ENCODE measurements at regions not wholly inside any gene's neighbourhood (a gene's known extent, or its start where the extent isn't known, plus 50 kb on each side); places are given as distances from the start of the nearest gene placed in this dataset.

DNA sequence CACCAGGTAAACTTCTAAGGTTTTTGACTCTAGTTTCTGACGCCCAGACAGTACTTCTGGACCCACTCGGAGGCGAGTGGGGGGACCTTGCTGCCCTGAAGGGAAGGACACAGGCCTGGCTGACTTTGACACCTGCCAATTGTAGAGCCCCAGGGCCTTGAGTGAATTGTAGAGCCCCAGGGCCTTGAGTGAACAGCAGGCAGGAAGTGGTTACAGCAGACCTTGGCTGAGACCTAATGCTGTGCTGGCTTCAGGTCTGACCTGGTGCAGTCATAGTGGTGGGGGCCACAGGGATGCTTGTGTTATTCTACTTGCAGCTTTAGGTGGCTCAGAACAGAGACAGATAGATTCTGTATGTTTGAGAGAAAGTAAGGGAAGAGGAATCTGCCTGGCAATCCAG, 344.3 kb downstream of the DUSP10 start:
- H3K9me3 ChIP-seq (ENCODE audit: low read length), result no peaks in the 10 kb centered on the region
- no peak overlapping the region for H3K4me3 ChIP-seq (ENCODE audit: low read depth, low read length, poor library complexity, severe bottlenecking)
- H3K36me3 ChIP-seq (ENCODE audit: insufficient read depth, low read length), result no peaks in the 10 kb centered on the region
- no peaks in the 10 kb centered on the region for H3K9me2 ChIP-seq (ENCODE audit: low read depth, low read length)
- H3K27ac ChIP-seq (ENCODE audit: low read depth, low read length, poor library complexity, severe bottlenecking), result no peak overlapping the region
- no peaks in the 10 kb centered on the region for H3F3A ChIP-seq (ENCODE audit: insufficient read depth, low read length)
- no peak overlapping the region for H3K4me2 ChIP-seq (ENCODE audit: low read length)
- no peaks in the 10 kb centered on the region for H3K27me3 ChIP-seq (ENCODE audit: insufficient read depth, low read length)
- TF ChIP-seq, protein P1, sequence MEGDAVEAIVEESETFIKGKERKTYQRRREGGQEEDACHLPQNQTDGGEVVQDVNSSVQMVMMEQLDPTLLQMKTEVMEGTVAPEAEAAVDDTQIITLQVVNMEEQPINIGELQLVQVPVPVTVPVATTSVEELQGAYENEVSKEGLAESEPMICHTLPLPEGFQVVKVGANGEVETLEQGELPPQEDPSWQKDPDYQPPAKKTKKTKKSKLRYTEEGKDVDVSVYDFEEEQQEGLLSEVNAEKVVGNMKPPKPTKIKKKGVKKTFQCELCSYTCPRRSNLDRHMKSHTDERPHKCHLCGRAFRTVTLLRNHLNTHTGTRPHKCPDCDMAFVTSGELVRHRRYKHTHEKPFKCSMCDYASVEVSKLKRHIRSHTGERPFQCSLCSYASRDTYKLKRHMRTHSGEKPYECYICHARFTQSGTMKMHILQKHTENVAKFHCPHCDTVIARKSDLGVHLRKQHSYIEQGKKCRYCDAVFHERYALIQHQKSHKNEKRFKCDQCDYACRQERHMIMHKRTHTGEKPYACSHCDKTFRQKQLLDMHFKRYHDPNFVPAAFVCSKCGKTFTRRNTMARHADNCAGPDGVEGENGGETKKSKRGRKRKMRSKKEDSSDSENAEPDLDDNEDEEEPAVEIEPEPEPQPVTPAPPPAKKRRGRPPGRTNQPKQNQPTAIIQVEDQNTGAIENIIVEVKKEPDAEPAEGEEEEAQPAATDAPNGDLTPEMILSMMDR (IDR thresholded peaks at IDR 0.05; ENCODE audit: low read length), result no peak
- TF ChIP-seq EZH2 (IDR thresholded peaks at IDR 0.05; ENCODE audit: borderline replicate concordance, low read length), result no peak
- H3K9ac ChIP-seq (ENCODE audit: low read length), result no peak overlapping the region
- no peaks in the 10 kb centered on the region for H3K79me2 ChIP-seq (ENCODE audit: insufficient read depth, low read length)
- H4K20me1 ChIP-seq (ENCODE audit: insufficient read depth, low read length), result no peaks in the 10 kb centered on the region
- no peaks in the 10 kb centered on the region for H3K4me1 ChIP-seq (ENCODE audit: insufficient read depth, low read length, severe bottlenecking)
- H2AFZ ChIP-seq (ENCODE audit: low read length), result no peak overlapping the region

DNA sequence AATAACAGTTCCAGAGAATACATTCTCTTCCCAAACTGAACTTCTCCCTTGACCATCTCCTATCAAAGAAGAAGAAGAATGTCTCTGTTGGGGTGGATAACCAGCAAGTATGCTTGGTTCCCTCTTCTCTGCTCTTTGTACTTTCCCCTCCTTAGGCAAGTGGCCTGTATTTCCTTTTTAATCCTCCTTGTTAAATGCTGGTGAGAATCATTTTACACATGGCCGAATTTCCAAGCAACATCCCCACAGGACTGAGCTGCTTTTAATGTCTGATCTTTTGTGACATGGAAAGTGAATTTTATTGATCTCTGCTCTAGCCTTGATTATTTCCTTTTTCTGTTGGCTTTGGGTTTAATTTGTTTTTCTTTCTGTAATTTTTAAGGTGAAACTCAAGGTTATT, 336.7 kb downstream of the DUSP10 start:
- no peak overlapping the region for H3K4me2 ChIP-seq (ENCODE audit: low read length)
- no peak overlapping the region for H3K9ac ChIP-seq (ENCODE audit: low read length)
- no peaks in the 10 kb centered on the region for H3K36me3 ChIP-seq (ENCODE audit: insufficient read depth, low read length)
- H3K4me1 ChIP-seq (ENCODE audit: insufficient read depth, low read length, severe bottlenecking), result no peaks in the 10 kb centered on the region
- peaks cover 3% of the 10 kb centered on the region; the same call in 1 of the 2 replicates for H3K27me3 ChIP-seq (ENCODE audit: insufficient read depth, low read length)
- H3K79me2 ChIP-seq (ENCODE audit: insufficient read depth, low read length), result no peaks in the 10 kb centered on the region
- H3K9me2 ChIP-seq (ENCODE audit: low read depth, low read length), result no peaks in the 10 kb centered on the region
- H2AFZ ChIP-seq (ENCODE audit: low read length), result no peak overlapping the region
- no peak overlapping the region for H3K4me3 ChIP-seq (ENCODE audit: low read depth, low read length, poor library complexity, severe bottlenecking)
- H3K9me3 ChIP-seq (ENCODE audit: low read length), result no peaks in the 10 kb centered on the region
- no peak overlapping the region for H3K27ac ChIP-seq (ENCODE audit: low read depth, low read length, poor library complexity, severe bottlenecking)
- TF ChIP-seq, protein P1 (IDR thresholded peaks at IDR 0.05; ENCODE audit: low read length), result no peak
- no peak for TF ChIP-seq EZH2 (IDR thresholded peaks at IDR 0.05; ENCODE audit: borderline replicate concordance, low read length)
- no peaks in the 10 kb centered on the region for H3F3A ChIP-seq (ENCODE audit: insufficient read depth, low read length)
- no peaks in the 10 kb centered on the region for H4K20me1 ChIP-seq (ENCODE audit: insufficient read depth, low read length)

DNA sequence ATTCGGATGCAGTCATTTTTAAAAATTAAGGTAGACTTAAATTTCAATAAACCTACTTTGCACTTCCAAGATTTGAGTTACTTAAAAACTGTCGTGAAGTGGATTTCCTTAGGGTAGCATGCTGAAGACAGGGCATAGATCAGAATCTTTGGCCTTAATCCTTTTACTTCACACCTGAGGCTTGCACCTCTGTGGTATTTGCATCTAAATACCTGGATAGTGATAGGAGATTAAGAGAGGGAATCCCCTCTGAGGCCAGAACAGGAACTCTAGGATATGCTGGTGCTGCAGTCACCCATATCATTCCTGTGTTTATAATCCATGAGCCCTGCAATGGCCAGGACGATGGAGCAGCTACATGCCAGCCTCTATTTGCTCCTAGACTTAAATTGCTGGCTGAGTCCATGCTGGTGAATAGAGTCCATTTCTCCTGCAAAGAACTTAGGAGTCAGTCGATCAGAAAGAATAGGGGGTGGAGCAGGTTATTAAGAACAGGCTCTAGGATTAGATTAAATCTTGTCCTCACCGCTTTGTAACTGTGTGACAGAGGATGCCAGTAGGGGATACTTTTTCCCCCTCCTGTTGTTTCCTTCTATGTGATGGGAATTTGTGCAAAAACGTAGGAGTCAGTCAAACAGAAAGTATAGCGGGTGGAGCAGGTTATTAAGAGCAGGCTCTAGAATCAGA, 333.6 kb downstream of the DUSP10 start:
- Histone ChIP-seq H3K4me1 (ENCODE audit: insufficient read depth, low read length, severe bottlenecking) (no peaks in the 10 kb centered on the region), H2AFZ (ENCODE audit: low read length) (no peak overlapping the region)
- TF ChIP-seq, protein P1 (IDR thresholded peaks at IDR 0.05; ENCODE audit: low read length), result no peak
- no peak for TF ChIP-seq EZH2 (IDR thresholded peaks at IDR 0.05; ENCODE audit: borderline replicate concordance, low read length)

More for the DNA sequence above, 333.6 kb downstream of the DUSP10 start:
- Histone ChIP-seq H3K4me2 (ENCODE audit: low read length) (no peak overlapping the region), H3K27me3 (ENCODE audit: insufficient read depth, low read length) (peaks cover 8% of the 10 kb centered on the region; the same call in 1 of the 2 replicates), H3F3A (ENCODE audit: insufficient read depth, low read length) (no peaks in the 10 kb centered on the region), H3K4me3 (ENCODE audit: low read depth, low read length, poor library complexity, severe bottlenecking) (no peak overlapping the region), H3K9me3 (ENCODE audit: low read length) (no peaks in the 10 kb centered on the region), H3K9ac (ENCODE audit: low read length) (no peak overlapping the region), H4K20me1 (ENCODE audit: insufficient read depth, low read length) (no peaks in the 10 kb centered on the region), H3K27ac (ENCODE audit: low read depth, low read length, poor library complexity, severe bottlenecking) (no peak overlapping the region), H3K9me2 (ENCODE audit: low read depth, low read length) (no peaks in the 10 kb centered on the region), H3K36me3 (ENCODE audit: insufficient read depth, low read length) (no peaks in the 10 kb centered on the region), H3K79me2 (ENCODE audit: insufficient read depth, low read length) (no peaks in the 10 kb centered on the region)
